GM18868 (cell line): ENCODE measurements at regions not wholly inside any gene's neighbourhood (a gene's known extent, or its start where the extent isn't known, plus 50 kb on each side); places are given as distances from the start of the nearest gene placed in this dataset.
"Not testable (repeated sequence)": the region's sequence is repeated elsewhere in the genome, so short reads cannot be mapped to it uniquely, and the experiment has no call there.

ENCODE experiments used
- ATAC-seq: cut with Tn5 transposase; IDR thresholded peaks from one replicate; pipeline ENCODE4 v1.9.1; 2021; ENCODE audit warnings: mild to moderate bottlenecking, moderate library complexity; ENCODE audit not compliant: unreplicated experiment

- ATAC-seq, result no peak
Measured at GRCh38 chr18:75696391-75696790, 268.9 kb upstream of the SMIM21 start.

GRCh38 chr18:75694292-75694691, 266.8 kb upstream of the SMIM21 start:
- ATAC-seq, result no peak

- ATAC-seq, result no peak
Measured at GRCh38 chr18:75691483-75691882, 264.0 kb upstream of the SMIM21 start.

GRCh38 chr18:75690283-75690682, 262.8 kb upstream of the SMIM21 start:
- ATAC-seq, result not testable (repeated sequence)

GRCh38 chr18:75687626-75688025, 260.1 kb upstream of the SMIM21 start:
- ATAC-seq, result no peak

GRCh38 chr18:75683426-75683825, 255.9 kb upstream of the SMIM21 start:
- ATAC-seq, result no peak

- no peak for ATAC-seq
Measured at GRCh38 chr18:75681538-75682115, 254.1 kb upstream of the SMIM21 start.

GRCh38 chr18:75679331-75679730, 251.8 kb upstream of the SMIM21 start:
- no peak for ATAC-seq

GRCh38 chr18:75678627-75679026, 251.1 kb upstream of the SMIM21 start:
- ATAC-seq, result no peak

GRCh38 chr18:75677696-75678455, 250.4 kb upstream of the SMIM21 start:
- no peak for ATAC-seq

GRCh38 chr18:75660932-75661331, 233.4 kb upstream of the SMIM21 start:
- no peak for ATAC-seq

- no peak for ATAC-seq
Measured at GRCh38 chr18:75659535-75660023, 232.1 kb upstream of the SMIM21 start.

- no peak for ATAC-seq
Measured at GRCh38 chr18:75658330-75658729, 230.8 kb upstream of the SMIM21 start.

- ATAC-seq, result no peak
Measured at GRCh38 chr18:75656563-75657247, 229.2 kb upstream of the SMIM21 start.

- no peak for ATAC-seq
Measured at GRCh38 chr18:75656035-75656434, 228.5 kb upstream of the SMIM21 start.

- no peak for ATAC-seq
Measured at GRCh38 chr18:75654851-75655751, 227.6 kb upstream of the SMIM21 start.

- ATAC-seq, result no peak
Measured at GRCh38 chr18:75654386-75654785, 226.9 kb upstream of the SMIM21 start.

- ATAC-seq, result no peak
Measured at GRCh38 chr18:75652528-75652927, 225.0 kb upstream of the SMIM21 start.

- no peak for ATAC-seq
Measured at GRCh38 chr18:75644871-75645270, 217.4 kb upstream of the SMIM21 start.

GRCh38 chr18:75643083-75643482, 215.6 kb upstream of the SMIM21 start:
- no peak for ATAC-seq

- no peak for ATAC-seq
Measured at GRCh38 chr18:75639472-75639831, 211.9 kb upstream of the SMIM21 start.
